ENCODE measurements at regions not wholly inside any gene's neighbourhood (a gene's known extent, or its start where the extent isn't known, plus 50 kb on each side); places are given as distances from the start of the nearest gene placed in this dataset.

DNA sequence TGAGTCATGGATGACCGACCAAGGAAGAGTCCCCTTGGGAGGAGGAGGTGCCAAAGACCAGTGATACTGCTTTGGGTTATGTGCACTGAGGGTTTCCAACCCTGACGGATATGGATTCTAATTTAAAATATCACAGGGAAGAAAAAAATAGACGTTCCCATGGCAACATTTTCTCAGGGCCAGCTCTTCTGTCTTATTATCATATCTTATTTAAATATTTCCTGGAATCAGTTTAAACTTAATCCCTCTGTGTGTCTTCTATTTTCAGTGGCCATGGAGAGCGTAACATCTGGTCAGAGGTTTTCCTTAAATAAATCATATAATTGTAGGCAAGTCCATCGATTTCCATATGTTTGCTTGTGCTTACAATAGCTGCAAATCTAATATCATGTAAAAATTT, 205.4 kb upstream of the FMN2 start:
- dilution Hi-C loops (cut with MboI; ENCODE audit: extremely low pct_ligation_motif_present, low sequenced_read_pairs) = no loop called here
- H4K20me1 ChIP-seq (ENCODE audit: control insufficient read depth, extremely low read depth, insufficient read depth, low read length) = no peaks in the 10 kb centered on the region
- no peaks in the 10 kb centered on the region for H3K9me1 ChIP-seq (ENCODE audit: control insufficient read depth, extremely low read depth, insufficient read depth, low read length)

GRCh38 chr1:239888639-239889038, 203.0 kb upstream of the FMN2 start:
- Histone ChIP-seq H3K9me3 (ENCODE audit: control insufficient read depth, low read depth, low read length) (peaks cover 2% of the 10 kb centered on the region), H4K20me1 (ENCODE audit: control insufficient read depth, extremely low read depth, insufficient read depth, low read length) (no peaks in the 10 kb centered on the region), H3K4me1 (ENCODE audit: control insufficient read depth, extremely low read depth, insufficient read depth, low read length) (no peaks in the 10 kb centered on the region), H3K79me2 (ENCODE audit: control insufficient read depth, insufficient read depth, low read length) (no peaks in the 10 kb centered on the region), H3K4me2 (ENCODE audit: control insufficient read depth, extremely low read depth, insufficient read depth, low read depth, low read length) (no peak overlapping the region), H3K9me1 (ENCODE audit: control insufficient read depth, extremely low read depth, insufficient read depth, low read length) (no peaks in the 10 kb centered on the region), H3K36me3 (ENCODE audit: control insufficient read depth in 2 of 2, extremely low read depth in 1 of 2, insufficient read depth in 2 of 2, low read length in 2 of 2) (no peaks in the 10 kb centered on the region), H2AFZ (ENCODE audit: control insufficient read depth, low read length) (no peak overlapping the region), H3K9ac (ENCODE audit: control insufficient read depth, extremely low read depth, insufficient read depth, low read length) (no peak overlapping the region), H3K27ac (ENCODE audit: control insufficient read depth, insufficient read depth, low read length) (no peak overlapping the region), H3K4me3 (ENCODE audit: control insufficient read depth in 2 of 3, extremely low read depth in 1 of 3, insufficient read depth in 2 of 3, low read depth in 1 of 3, low read length in 3 of 3) (no peak overlapping the region), H3K27me3 (ENCODE audit: control insufficient read depth, extremely low read depth, insufficient read depth, low read length) (no peaks in the 10 kb centered on the region)
- dilution Hi-C loops (cut with MboI; ENCODE audit: extremely low pct_ligation_motif_present, low sequenced_read_pairs) = no loop called here
- no peak for FAIRE-seq
- no peak for TF ChIP-seq EZH2 (IDR thresholded peaks at IDR 0.05; ENCODE audit: low read length)
- TF ChIP-seq CTCF (optimal IDR thresholded peaks at IDR 0.05 in 1 of 3, IDR thresholded peaks at IDR 0.05 in 1 of 3, conservative IDR thresholded peaks at IDR 0.05 in 1 of 3; ENCODE audit: extremely low read depth in 1 of 3, insufficient read depth in 2 of 3, low read length in 3 of 3) = no peak
- DNase-seq (ENCODE audit: low read depth, low spot score) = no peak

More for the DNA sequence above, 205.4 kb upstream of the FMN2 start:
- FAIRE-seq (no peak), DNase-seq (ENCODE audit: low read depth, low spot score) (no peak)
- TF ChIP-seq CTCF (optimal IDR thresholded peaks at IDR 0.05 in 1 of 3, IDR thresholded peaks at IDR 0.05 in 1 of 3, conservative IDR thresholded peaks at IDR 0.05 in 1 of 3; ENCODE audit: extremely low read depth in 1 of 3, insufficient read depth in 2 of 3, low read length in 3 of 3) (no peak), EZH2 (IDR thresholded peaks at IDR 0.05; ENCODE audit: low read length) (no peak)
- no peaks in the 10 kb centered on the region for H3K79me2 ChIP-seq (ENCODE audit: control insufficient read depth, insufficient read depth, low read length)
- H3K9me3 ChIP-seq (ENCODE audit: control insufficient read depth, low read depth, low read length) = peaks cover 2% of the 10 kb centered on the region
- H2AFZ ChIP-seq (ENCODE audit: control insufficient read depth, low read length) = no peak overlapping the region
- H3K4me2 ChIP-seq (ENCODE audit: control insufficient read depth, extremely low read depth, insufficient read depth, low read depth, low read length) = no peak overlapping the region
- no peak overlapping the region for H3K27ac ChIP-seq (ENCODE audit: control insufficient read depth, insufficient read depth, low read length)
- no peaks in the 10 kb centered on the region for H3K36me3 ChIP-seq (ENCODE audit: control insufficient read depth in 2 of 2, extremely low read depth in 1 of 2, insufficient read depth in 2 of 2, low read length in 2 of 2)
- no peaks in the 10 kb centered on the region for H3K27me3 ChIP-seq (ENCODE audit: control insufficient read depth, extremely low read depth, insufficient read depth, low read length)
- H3K4me3 ChIP-seq (ENCODE audit: control insufficient read depth in 2 of 3, extremely low read depth in 1 of 3, insufficient read depth in 2 of 3, low read depth in 1 of 3, low read length in 3 of 3) = no peak overlapping the region
- no peaks in the 10 kb centered on the region for H3K4me1 ChIP-seq (ENCODE audit: control insufficient read depth, extremely low read depth, insufficient read depth, low read length)
- H3K9ac ChIP-seq (ENCODE audit: control insufficient read depth, extremely low read depth, insufficient read depth, low read length) = no peak overlapping the region

All from keratinocyte (primary cell).